HG02588 (cell line): ENCODE measurements at regions not wholly inside any gene's neighbourhood (a gene's known extent, or its start where the extent isn't known, plus 50 kb on each side); places are given as distances from the start of the nearest gene placed in this dataset.

ENCODE experiments used
- ATAC-seq: cut with Tn5 transposase; IDR thresholded peaks from one replicate; pipeline ENCODE4 v1.9.1; 2021; ENCODE audit warnings: mild to moderate bottlenecking, moderate library complexity; ENCODE audit not compliant: unreplicated experiment

- no peak for ATAC-seq
These were observed 465.2 kb upstream of the NR2F2 start for GRCh38 chr15:95865330-95865739.

- no peak for ATAC-seq
These were observed 463.6 kb upstream of the NR2F2 start for GRCh38 chr15:95866711-95867440.

- ATAC-seq: no peak
These were observed 462.1 kb upstream of the NR2F2 start for GRCh38 chr15:95868450-95868849.

- ATAC-seq: no peak
These were observed 461.5 kb upstream of the NR2F2 start for GRCh38 chr15:95868970-95869369.

DNA sequence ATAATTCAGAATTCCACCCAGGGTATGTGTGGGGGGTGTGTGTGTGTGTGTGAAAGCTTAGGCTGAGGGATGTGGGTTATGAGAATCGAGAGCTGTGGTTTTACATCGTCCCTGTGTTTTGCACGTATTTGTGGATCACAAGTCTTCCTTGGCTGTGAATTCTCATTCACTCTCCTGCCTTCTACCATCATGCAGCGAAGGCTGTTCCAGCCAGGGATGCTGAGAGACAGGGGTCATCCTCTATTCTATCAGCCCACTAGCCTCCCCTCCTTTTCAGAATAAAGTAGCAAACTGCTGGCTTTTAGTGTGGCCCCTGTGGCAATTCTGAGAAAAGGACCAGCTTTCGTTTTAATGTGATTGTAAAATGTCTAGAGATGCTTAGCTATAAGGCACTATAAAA, 460.6 kb upstream of the NR2F2 start:
- ATAC-seq: no peak

- no peak for ATAC-seq
These were observed 458.1 kb upstream of the NR2F2 start for GRCh38 chr15:95872366-95872771.

- no peak for ATAC-seq
These were observed 455.9 kb upstream of the NR2F2 start for GRCh38 chr15:95874637-95875036.

DNA sequence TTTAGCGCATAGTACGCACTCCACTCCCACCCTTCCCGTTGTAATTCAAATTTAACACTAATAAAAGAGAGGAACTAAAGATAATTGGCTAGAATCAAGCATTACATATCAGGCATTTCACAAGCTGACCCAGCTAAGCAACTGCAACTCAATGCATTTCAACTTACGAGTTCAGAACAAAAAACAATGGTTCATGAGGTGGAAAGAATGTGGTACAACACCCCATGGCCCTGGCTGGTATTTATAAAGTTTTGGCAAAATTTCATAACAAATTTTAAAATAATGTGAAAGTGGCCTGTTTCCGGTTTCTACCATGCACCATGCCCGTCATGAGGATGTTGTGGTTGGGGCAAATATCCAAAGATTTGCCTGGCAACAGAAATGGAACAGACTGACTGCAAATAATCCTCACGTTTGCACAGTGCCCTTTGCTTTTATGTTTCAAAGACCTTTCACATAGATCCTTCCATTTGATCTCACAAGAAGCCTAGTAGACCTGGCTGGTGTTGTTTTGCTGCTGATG, 455.3 kb upstream of the NR2F2 start:
- no peak for ATAC-seq

GRCh38 chr15:95880031-95880570, 450.4 kb upstream of the NR2F2 start:
- no peak for ATAC-seq

GRCh38 chr15:95880630-95881029, 449.9 kb upstream of the NR2F2 start:
- no peak for ATAC-seq

DNA sequence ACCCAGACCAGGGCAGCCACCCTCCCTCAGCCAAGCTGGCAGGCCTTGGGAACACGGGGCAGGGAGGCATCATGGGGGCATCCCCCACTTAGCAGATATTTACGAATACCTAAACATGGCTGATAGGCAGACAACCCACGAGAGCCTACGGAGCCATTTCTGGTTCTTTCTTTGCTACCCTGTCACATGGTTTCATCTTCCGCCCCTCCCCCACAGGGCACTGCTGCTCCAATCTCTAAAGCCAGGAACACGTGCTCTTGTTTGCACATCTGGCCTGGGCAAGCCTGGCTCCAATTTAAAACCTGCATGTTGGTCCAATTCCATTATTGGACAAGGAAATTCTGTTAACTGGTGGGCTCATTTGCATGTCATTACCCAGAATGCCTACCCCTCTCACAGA, 447.4 kb upstream of the NR2F2 start:
- ATAC-seq: no peak

- ATAC-seq: no peak
These were observed 446.2 kb upstream of the NR2F2 start for GRCh38 chr15:95884276-95884675.

DNA sequence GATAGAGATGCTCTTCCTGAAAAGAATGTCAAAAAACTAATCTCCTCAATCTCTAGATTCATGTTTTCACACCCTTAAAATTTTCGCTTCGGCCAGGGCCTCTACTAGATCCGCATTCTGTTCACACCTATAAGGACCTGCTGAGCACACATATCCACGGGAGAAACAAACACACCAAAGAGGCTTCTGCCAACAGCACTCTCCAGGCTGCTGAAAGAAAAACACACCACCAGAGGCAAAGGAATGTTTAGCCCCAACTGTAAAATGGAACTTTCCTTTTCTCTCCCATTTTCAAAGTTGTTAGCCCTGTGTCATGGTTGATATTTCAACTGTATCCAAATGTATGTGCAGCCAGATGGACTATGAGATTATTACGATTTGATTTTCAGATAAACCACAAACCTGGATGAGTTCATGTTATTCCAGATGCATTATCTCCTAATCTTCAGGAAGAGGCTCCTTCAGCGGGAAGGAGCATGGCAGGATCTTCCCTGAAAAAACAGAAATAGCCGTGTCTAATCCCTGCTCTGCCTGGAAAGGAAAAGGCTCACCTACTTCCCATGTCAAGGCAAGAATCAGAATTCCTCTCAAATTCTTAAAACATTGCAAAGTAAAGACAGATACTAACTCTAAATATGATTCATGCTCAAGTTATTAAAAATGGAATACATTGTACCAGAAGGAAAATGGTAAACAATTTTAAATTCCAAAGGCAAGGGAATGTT, 442.7 kb upstream of the NR2F2 start:
- ATAC-seq: no peak

DNA sequence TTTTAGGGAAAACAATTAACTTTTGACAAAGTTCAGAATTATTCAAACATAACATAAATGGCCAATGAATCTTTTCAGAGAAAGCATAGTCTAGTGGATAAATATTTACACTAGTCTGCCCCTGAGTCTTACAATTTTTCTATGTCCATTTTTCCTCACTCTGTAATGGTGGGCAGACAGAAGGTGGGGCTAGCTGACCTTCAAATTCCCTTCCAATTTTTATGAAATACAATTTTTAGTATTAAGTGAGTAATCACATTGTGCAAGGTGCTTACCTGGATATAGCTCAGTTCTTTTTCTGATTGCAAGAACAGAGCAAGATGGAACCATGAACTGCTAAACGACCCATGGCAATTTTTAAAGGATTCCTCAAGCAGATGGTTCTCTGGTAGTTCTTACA, 441.7 kb upstream of the NR2F2 start:
- ATAC-seq: no peak

GRCh38 chr15:95894407-95894956, 436.0 kb upstream of the NR2F2 start:
- ATAC-seq: no peak

- no peak for ATAC-seq
These were observed 435.0 kb upstream of the NR2F2 start for GRCh38 chr15:95895508-95895907.

DNA sequence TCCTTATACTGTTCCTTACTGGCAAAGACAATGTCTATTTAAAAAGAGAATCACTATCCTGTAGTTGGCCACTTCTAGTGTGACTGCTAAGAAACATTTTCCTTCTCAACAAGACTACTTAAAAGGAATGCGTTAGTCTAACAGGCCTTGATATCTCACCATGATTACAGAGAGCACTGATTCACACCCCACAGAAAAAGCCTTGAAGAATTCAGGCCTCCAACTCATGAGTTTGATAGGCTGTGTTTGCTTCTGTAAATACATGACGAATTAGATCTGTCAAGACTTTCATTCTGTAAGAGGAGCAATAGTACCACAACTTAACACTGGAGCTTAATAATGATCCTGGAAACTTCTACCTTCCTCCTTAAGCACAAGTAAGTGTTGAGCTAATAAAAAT, 432.8 kb upstream of the NR2F2 start:
- no peak for ATAC-seq

DNA sequence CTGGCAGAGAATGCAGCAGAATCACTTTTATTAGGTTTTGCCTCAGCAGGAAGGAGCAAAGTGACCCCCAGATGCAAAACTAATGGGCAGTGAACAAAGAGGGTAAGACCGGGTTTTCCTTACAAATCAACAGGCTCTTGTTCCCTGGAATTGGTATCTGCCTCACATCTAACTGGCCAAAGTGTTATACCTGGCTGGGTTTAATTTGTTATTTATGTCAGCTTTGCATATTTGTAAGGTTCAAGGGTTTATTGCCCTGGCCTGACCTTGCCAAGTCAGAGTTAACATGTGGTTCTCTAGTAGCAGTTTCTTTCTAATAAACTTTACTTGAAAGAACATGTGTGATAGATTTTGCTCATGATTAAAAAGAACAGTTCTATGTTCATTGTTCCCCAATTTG, 431.7 kb upstream of the NR2F2 start:
- no peak for ATAC-seq

DNA sequence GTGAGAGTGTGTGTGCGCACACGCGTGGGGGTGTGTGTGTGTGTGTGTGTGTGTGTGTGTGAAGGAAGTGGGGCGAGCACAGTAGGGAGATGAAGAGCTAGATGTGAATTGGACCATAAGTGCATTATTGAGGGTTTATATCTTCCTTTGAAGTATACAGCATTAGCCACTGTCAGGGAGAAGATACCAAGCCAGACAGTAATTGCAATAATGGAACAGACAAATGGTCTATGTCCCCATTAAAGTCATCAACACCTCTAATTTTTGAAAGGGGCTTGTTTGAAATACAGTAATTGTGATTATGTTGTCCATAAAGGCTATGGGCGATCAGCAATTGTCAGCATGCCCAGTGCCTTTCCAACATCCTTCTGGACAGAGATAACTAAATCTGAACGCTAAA, 429.2 kb upstream of the NR2F2 start:
- no peak for ATAC-seq

- ATAC-seq: no peak
These were observed 427.9 kb upstream of the NR2F2 start for GRCh38 chr15:95902606-95903005.

DNA sequence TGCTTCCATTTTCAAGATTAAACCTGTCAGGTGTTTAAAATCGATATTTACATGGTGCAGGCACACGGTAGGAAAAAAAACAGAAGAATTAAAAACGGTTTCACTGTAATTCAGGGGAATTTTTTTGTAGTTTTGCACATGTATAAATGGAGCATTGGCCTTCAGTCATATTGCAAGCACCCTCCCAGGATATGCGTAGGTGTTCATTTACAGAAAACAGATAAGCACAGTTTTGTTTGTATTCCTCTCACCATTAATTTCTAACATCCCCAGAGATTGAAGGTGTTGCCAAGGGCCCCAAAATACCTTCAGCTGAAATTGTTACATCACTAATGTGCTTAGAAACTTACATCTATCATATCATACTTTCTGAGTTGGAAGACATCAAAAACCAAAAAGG, 427.1 kb upstream of the NR2F2 start:
- no peak for ATAC-seq
